ENCODE measurements at regions not wholly inside any gene's neighbourhood (a gene's known extent, or its start where the extent isn't known, plus 50 kb on each side); places are given as distances from the start of the nearest gene placed in this dataset.
"Not testable (repeated sequence)": the region's sequence is repeated elsewhere in the genome, so short reads cannot be mapped to it uniquely, and the experiment has no call there.

DNA sequence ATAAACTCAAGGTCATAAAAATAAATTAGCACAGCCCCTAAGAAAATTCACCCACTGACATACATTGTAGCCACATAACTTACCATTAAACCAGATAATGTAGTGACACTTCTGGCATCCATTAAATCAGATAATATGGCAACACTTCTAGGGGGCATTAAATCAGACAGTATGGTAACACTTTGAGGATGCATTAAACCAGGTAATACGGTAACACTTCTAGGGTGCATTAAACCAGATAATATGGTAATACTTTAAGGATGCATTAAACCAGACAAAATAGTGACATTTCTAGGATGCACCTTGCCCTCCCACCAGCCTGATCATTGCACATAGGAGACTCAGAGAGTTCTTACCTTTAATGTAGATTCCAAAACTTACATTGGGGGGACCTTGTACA lies 1220.5 kb upstream of the TMEM132C start:
- no peaks in the 10 kb centered on the region for H3K36me3 Mint-ChIP-seq (ENCODE audit: insufficient read depth, unreplicated experiment)
- CTCF ChIA-PET = no interaction called here
- TF ChIP-seq, protein P1, sequence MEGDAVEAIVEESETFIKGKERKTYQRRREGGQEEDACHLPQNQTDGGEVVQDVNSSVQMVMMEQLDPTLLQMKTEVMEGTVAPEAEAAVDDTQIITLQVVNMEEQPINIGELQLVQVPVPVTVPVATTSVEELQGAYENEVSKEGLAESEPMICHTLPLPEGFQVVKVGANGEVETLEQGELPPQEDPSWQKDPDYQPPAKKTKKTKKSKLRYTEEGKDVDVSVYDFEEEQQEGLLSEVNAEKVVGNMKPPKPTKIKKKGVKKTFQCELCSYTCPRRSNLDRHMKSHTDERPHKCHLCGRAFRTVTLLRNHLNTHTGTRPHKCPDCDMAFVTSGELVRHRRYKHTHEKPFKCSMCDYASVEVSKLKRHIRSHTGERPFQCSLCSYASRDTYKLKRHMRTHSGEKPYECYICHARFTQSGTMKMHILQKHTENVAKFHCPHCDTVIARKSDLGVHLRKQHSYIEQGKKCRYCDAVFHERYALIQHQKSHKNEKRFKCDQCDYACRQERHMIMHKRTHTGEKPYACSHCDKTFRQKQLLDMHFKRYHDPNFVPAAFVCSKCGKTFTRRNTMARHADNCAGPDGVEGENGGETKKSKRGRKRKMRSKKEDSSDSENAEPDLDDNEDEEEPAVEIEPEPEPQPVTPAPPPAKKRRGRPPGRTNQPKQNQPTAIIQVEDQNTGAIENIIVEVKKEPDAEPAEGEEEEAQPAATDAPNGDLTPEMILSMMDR (IDR thresholded peaks at IDR 0.05; ENCODE audit: unreplicated experiment) = no peak
- peaks cover 6% of the 10 kb centered on the region for H3K4me1 Mint-ChIP-seq (ENCODE audit: insufficient read depth, unreplicated experiment)
- no peaks in the 10 kb centered on the region for H3K27me3 Mint-ChIP-seq (ENCODE audit: insufficient read depth, unreplicated experiment)
- H3K4me3 Mint-ChIP-seq (ENCODE audit: unreplicated experiment) = no peak overlapping the region
- intact Hi-C loops (cut with micrococcal nuclease) = no loop called here
- H3K9me3 Mint-ChIP-seq (ENCODE audit: unreplicated experiment) = no peaks in the 10 kb centered on the region
- POLR2A ChIA-PET = no interaction called here
- DNase-seq (ENCODE audit: unreplicated experiment) = no peak
- H3K27ac Mint-ChIP-seq (ENCODE audit: low read depth, unreplicated experiment) = no peak overlapping the region
- BruUV-seq (replicated peaks) = no TSS peak

DNA sequence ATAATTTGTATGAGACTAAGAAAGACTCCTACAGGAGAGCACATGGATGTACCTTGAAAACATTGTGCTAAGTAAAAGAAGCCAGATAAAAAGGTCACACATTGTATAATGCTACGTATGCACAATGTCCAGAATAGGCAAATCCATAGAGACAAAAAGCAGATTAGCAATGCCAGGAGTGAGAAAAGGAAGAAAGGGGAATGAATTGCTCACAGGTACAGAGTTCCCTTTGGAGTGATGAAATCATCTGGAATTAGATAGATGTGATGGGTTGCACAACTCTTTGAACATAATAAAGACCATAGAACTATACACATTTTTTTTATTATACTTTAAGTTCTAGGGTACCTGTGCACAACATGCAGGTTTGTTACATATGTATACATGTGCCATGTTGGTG lies 1218.9 kb upstream of the TMEM132C start:
- CTCF ChIA-PET = no interaction called here

DNA sequence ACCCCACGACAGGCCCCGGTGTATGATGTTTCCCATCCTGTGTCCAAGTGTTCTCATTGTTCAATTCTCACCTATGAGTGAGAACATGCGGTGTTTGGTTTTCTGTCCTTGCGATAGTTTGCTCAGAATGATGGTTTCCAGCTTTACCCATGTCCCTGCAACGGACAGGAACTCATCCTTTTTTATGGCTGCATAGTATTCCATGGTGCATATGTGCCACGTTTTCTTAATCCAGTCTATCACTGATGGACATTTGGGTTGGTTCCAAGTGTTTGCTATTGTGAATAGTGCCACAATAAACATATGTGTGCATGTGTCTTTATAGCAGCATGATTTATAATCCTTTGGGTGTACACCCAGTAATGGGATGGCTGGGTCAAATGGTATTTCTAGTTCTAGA lies 1218.4 kb upstream of the TMEM132C start:
- BruUV-seq (replicated peaks); POLR2A ChIA-PET: not testable (repeated sequence)

More for the DNA sequence above, 1218.9 kb upstream of the TMEM132C start:
- intact Hi-C loops (cut with micrococcal nuclease) = no loop called here
- TF ChIP-seq, protein P1 (IDR thresholded peaks at IDR 0.05; ENCODE audit: unreplicated experiment) = no peak
- no peak for DNase-seq (ENCODE audit: unreplicated experiment)
- H3K27me3 Mint-ChIP-seq (ENCODE audit: insufficient read depth, unreplicated experiment) = no peaks in the 10 kb centered on the region
- no peak overlapping the region for H3K4me3 Mint-ChIP-seq (ENCODE audit: unreplicated experiment)
- no peaks in the 10 kb centered on the region for H3K9me3 Mint-ChIP-seq (ENCODE audit: unreplicated experiment)
- H3K4me1 Mint-ChIP-seq (ENCODE audit: insufficient read depth, unreplicated experiment) = peaks cover 7% of the 10 kb centered on the region
- H3K36me3 Mint-ChIP-seq (ENCODE audit: insufficient read depth, unreplicated experiment) = no peaks in the 10 kb centered on the region
- BruUV-seq (replicated peaks) = no TSS peak
- no peak overlapping the region for H3K27ac Mint-ChIP-seq (ENCODE audit: low read depth, unreplicated experiment)
- POLR2A ChIA-PET = no interaction called here

DNA sequence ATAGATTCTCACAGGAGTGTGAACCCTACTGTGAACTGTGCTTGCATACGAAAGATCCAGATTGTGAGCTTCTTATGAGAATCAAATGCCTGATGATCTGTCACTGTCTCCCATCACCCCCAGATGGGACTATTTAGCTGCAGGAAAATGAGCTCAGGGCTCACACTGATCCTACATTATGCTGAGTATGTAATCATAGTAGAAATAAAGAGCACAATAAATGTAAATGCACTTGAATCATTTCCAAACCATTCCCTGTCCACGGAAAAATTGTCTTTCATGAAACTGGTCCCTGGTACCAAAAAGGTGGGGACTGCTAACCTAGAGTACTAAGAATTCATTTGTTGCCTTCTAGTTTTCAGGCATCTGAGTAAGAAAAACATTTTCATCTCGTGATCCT lies 1215.8 kb upstream of the TMEM132C start:
- intact Hi-C loops (cut with micrococcal nuclease) = no loop called here
- Mint-ChIP-seq H3K27me3 (ENCODE audit: insufficient read depth, unreplicated experiment) (no peaks in the 10 kb centered on the region), H3K27ac (ENCODE audit: low read depth, unreplicated experiment) (no peak overlapping the region), H3K4me1 (ENCODE audit: insufficient read depth, unreplicated experiment) (peaks cover 9% of the 10 kb centered on the region), H3K4me3 (ENCODE audit: unreplicated experiment) (no peak overlapping the region), H3K36me3 (ENCODE audit: insufficient read depth, unreplicated experiment) (no peaks in the 10 kb centered on the region), H3K9me3 (ENCODE audit: unreplicated experiment) (no peaks in the 10 kb centered on the region)
- ChIA-PET POLR2A (no interaction called here), CTCF (interaction anchor here (1.4 kb wide), 1 partner anchor 1720 kb away, joined by 4 read pairs; no protein-coding TSS in a partner anchor)
- BruUV-seq (replicated peaks) = no TSS peak
- no peak for DNase-seq (ENCODE audit: unreplicated experiment)
- TF ChIP-seq, protein P1 (IDR thresholded peaks at IDR 0.05; ENCODE audit: unreplicated experiment) = no peak

More for the DNA sequence above, 1218.4 kb upstream of the TMEM132C start:
- H3K36me3 Mint-ChIP-seq (ENCODE audit: insufficient read depth, unreplicated experiment); H3K27me3 Mint-ChIP-seq (ENCODE audit: insufficient read depth, unreplicated experiment); H3K4me3 Mint-ChIP-seq (ENCODE audit: unreplicated experiment); H3K9me3 Mint-ChIP-seq (ENCODE audit: unreplicated experiment); DNase-seq (ENCODE audit: unreplicated experiment); H3K27ac Mint-ChIP-seq (ENCODE audit: low read depth, unreplicated experiment); intact Hi-C loops (cut with micrococcal nuclease); H3K4me1 Mint-ChIP-seq (ENCODE audit: insufficient read depth, unreplicated experiment); CTCF ChIA-PET: not testable (repeated sequence)
